ENCODE measurements at regions not wholly inside any gene's neighbourhood (a gene's known extent, or its start where the extent isn't known, plus 50 kb on each side); places are given as distances from the start of the nearest gene placed in this dataset.
A peak's percentile ranks its signal among the peaks of the same experiment; 100 is the strongest.

DNA sequence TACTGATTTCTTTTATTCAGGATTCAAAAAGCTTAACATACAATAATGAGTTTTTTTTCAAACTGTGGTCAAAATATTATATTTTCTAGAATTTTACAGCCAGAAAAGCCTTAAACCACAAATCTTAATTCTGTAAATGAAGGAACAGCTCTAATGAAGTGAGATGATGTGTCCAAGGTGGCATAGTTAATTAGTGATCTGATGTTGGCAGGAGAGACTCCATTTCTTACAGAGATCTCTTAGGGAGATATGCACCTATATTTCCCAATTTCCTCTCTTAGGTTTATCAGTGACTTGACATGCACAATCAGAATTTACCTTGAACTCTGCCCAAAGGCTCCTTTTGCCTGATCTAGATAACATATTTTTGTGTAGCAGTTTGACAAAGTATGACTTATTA lies 211.1 kb upstream of the ZNF804B start:
- TF ChIP-seq CTCF (IDR thresholded peaks at IDR 0.05; ENCODE audit: extremely low read depth, missing control alignments) = no peak
- DNase-seq (ENCODE audit: low spot score) = no peak

DNA sequence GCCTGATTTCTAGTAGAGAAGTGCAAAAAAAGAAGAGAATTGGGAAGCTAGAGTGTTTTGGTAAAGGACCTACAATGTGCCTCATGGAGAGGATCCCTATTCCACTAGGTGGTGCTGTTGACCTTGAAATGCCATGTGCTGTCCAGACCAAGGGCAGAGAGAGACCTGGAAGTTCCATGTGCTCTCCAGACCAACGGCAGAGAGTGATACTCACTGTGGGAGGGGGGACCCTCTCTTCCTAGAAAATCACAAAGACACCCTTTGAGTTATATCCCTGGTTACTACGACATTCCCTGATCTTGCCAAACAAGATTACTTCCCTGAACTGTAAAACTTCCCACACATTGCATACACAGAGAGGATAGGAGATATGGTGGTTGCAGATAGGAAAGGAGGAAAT lies 212.7 kb upstream of the ZNF804B start:
- TF ChIP-seq CTCF (IDR thresholded peaks at IDR 0.05; ENCODE audit: extremely low read depth, missing control alignments) = peak; percentile 46
- peak; percentile 42 for DNase-seq (ENCODE audit: low spot score)

- no peak for DNase-seq (ENCODE audit: low spot score)
- no peak for TF ChIP-seq CTCF (IDR thresholded peaks at IDR 0.05; ENCODE audit: extremely low read depth, missing control alignments)
Observed at GRCh38 chr7:88545663-88546062, 213.8 kb upstream of the ZNF804B start.

DNA sequence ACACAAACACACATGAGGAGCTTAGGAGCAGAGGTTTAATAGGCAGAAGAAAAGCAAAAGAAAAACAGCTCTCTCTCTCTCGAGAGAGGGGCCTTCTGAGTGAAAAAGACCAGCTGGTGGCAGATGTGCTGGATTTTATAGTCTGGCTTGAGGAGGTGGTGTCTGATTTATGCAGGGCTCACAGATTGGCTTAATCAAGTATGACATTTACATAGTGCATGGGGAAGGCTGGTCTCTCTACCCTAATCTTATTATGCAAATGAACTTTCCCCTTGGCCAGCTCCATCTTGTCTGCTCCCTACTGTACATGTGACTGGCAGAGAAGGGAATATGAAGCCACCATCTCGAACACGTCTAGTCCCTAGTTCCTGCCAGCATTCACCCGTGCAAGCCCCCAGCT lies 219.5 kb upstream of the ZNF804B start:
- TF ChIP-seq CTCF (IDR thresholded peaks at IDR 0.05; ENCODE audit: extremely low read depth, missing control alignments) = no peak
- no peak for DNase-seq (ENCODE audit: low spot score)

DNA sequence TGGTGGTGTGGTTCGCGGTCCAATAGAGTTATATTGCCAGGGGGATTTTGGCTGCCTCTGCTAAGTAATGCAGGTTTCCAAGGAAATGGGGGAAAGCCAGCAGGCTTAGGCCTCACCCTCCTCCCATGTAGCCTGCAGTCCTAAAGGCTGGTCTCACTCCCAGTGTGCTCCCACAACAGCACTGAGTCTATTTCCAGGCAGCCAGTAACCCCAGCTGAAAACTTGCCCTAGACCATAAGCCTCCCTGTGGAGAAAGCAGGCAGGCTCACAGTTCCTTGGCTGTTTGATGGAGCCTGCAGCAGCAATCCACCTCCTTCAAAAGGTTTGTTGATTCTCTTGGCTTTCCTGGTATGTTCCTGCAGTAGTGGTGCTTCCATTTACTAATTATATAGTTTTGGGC lies 220.0 kb upstream of the ZNF804B start:
- no peak for DNase-seq (ENCODE audit: low spot score)
- no peak for TF ChIP-seq CTCF (IDR thresholded peaks at IDR 0.05; ENCODE audit: extremely low read depth, missing control alignments)

DNA sequence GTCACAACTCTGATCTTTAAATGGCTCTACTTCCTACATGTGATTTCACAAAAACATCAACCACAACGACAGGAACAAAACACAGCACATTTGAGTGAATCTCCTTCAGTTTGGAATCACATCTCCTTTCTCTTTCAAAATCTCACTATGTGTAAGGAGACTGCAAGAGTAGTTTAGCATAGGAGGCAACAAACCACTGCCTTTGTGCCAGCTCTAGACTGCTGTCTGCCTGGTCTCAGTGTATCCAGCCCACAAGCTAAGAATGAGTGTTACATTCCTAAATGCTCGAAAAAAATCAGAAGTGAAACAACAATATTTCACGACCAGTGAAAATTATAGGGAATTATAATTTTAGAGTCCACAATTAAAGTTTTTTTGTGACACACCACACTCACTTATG lies 217.0 kb upstream of the STEAP4 start:
- TF ChIP-seq CTCF (IDR thresholded peaks at IDR 0.05; ENCODE audit: extremely low read depth, missing control alignments) = no peak
- no peak for DNase-seq (ENCODE audit: low spot score)

GRCh38 chr7:88522771-88523293 lies 216.1 kb upstream of the STEAP4 start:
- no peak for TF ChIP-seq CTCF (IDR thresholded peaks at IDR 0.05; ENCODE audit: extremely low read depth, missing control alignments)
- no peak for DNase-seq (ENCODE audit: low spot score)
